Gastrocnemius medialis (tissue), 4 donors: ENCODE measurements at regions not wholly inside any gene's neighbourhood (a gene's known extent, or its start where the extent isn't known, plus 50 kb on each side); places are given as distances from the start of the nearest gene placed in this dataset.

ENCODE experiments used
- CTCF ChIP-seq, 5 experiments: fragments of 450-650 bp in 3 of 5; fragments of 200-600 bp in 2 of 5; sonication (generic) in 2 of 5; IDR thresholded peaks in 4 of 5; conservative IDR thresholded peaks in 1 of 5; 1 replicate in 4 of 5; 2 replicates in 1 of 5; pipeline ENCODE4 v1.5.1; 2016 to 2019; ENCODE audit warnings: antibody characterized with exemption in 5 of 5, mild to moderate bottlenecking in 3 of 5, moderate library complexity in 3 of 5
- POLR2A ChIP-seq, 2 donors: fragments of 450-650 bp; IDR thresholded peaks; one replicate each; pipeline ENCODE4 v1.6.1; 2017; ENCODE audit warnings: antibody characterized with exemption in 2 of 2, mild to moderate bottlenecking in 2 of 2, moderate library complexity in 2 of 2

GRCh38 chr2:12090072-12090471, 343.6 kb downstream of the LPIN1 start:
- no peak for TF ChIP-seq CTCF (IDR thresholded peaks at IDR 0.05 in 4 of 5, conservative IDR thresholded peaks at IDR 0.05 in 1 of 5)
- TF ChIP-seq POLR2A (IDR thresholded peaks at IDR 0.05): no peak
